Osteoblast (primary cell): ENCODE measurements at regions not wholly inside any gene's neighbourhood (a gene's known extent, or its start where the extent isn't known, plus 50 kb on each side); places are given as distances from the start of the nearest gene placed in this dataset.
A peak's percentile ranks its signal among the peaks of the same experiment; 100 is the strongest.

Experiments
- DNase-seq: peaks from one replicate; pipeline ENCODE4 v3.0.0; 2011; ENCODE audit warnings: low spot score, mixed read lengths; ENCODE audit not compliant: insufficient read length; ENCODE audit errors: missing footprints
- H2AFZ ChIP-seq: 2 replicates; pipeline ENCODE4 v1.6.0; 2011; ENCODE audit warnings: mild to moderate bottlenecking, low read length
- H3K27ac ChIP-seq: 2 replicates; pipeline ENCODE4 v1.5.1; 2011; ENCODE audit warnings: mild to moderate bottlenecking, low read depth, low read length, moderate library complexity
- H3K27me3 ChIP-seq: 2 replicates; pipeline ENCODE4 v1.6.0; 2012; ENCODE audit warnings: mild to moderate bottlenecking, control low read depth, inconsistent platforms, low read length, moderate library complexity; ENCODE audit not compliant: insufficient read depth
- H3K36me3 ChIP-seq: 2 replicates; pipeline ENCODE4 v1.5.1; 2011; ENCODE audit warnings: mild to moderate bottlenecking, low read length, control low read depth, moderate library complexity; ENCODE audit not compliant: insufficient read depth
- H3K4me1 ChIP-seq: 2 replicates; pipeline ENCODE4 v1.5.1; 2011; ENCODE audit warnings: mild to moderate bottlenecking, low read length, control low read depth, moderate library complexity; ENCODE audit not compliant: insufficient read depth
- H3K4me2 ChIP-seq: 2 replicates; pipeline ENCODE4 v1.6.0; 2011; ENCODE audit warnings: mild to moderate bottlenecking, low read length; ENCODE audit not compliant: insufficient read depth
- H3K4me3 ChIP-seq: fragments of 200-600 bp; sonication (generic); 3 replicates; pipeline ENCODE4 v1.5.1; 2012; ENCODE audit warnings: mild to moderate bottlenecking, low read length, inconsistent platforms; ENCODE audit not compliant: insufficient read depth
- H3K79me2 ChIP-seq: 2 replicates; pipeline ENCODE4 v1.6.0; 2012; ENCODE audit warnings: mild to moderate bottlenecking, low read length, control low read depth, inconsistent platforms; ENCODE audit not compliant: insufficient read depth
- H3K9me3 ChIP-seq: 2 replicates; pipeline ENCODE4 v1.5.1; 2011; ENCODE audit warnings: low read depth, low read length, control low read depth
- H4K20me1 ChIP-seq: 2 replicates; pipeline ENCODE4 v1.6.0; 2012; ENCODE audit warnings: mild to moderate bottlenecking, low read length, control low read depth; ENCODE audit not compliant: insufficient read depth
- TF ChIP-seq, protein P1 (sequence below): IDR thresholded peaks from 2 replicates; pipeline ENCODE4 v1.5.1; 2011; ENCODE audit warnings: mild to moderate bottlenecking, low read depth, low read length, moderate library complexity; ENCODE audit errors: extremely low read depth

DNA sequence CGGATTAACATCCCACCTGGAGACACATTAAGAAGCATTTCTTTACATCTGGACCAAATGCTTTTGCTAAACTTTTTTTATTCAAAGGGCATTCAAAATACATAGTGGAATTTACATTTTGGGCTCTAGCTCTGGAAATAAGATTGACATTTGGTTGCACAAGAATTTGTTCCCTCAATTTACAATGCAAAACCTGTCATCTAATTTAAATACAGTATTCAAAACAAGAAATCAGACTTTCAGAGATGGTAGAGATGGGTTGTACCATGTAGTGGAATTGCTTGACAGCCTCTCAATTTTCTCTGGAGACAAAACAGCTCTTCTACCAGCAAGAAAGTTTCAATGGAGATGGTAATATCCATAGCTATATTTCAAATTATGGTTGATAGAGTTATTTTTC is 275.8 kb downstream of the ATP23 start:
- Histone ChIP-seq H3K27ac (no peak overlapping the region), H3K9me3 (no peaks in the 10 kb centered on the region), H3K36me3 (no peaks in the 10 kb centered on the region), H3K79me2 (no peaks in the 10 kb centered on the region), H2AFZ (no peak overlapping the region), H3K27me3 (no peaks in the 10 kb centered on the region), H3K4me2 (no peak overlapping the region), H3K4me3 (no peak overlapping the region), H4K20me1 (no peaks in the 10 kb centered on the region), H3K4me1 (no peaks in the 10 kb centered on the region)
- TF ChIP-seq, protein P1, sequence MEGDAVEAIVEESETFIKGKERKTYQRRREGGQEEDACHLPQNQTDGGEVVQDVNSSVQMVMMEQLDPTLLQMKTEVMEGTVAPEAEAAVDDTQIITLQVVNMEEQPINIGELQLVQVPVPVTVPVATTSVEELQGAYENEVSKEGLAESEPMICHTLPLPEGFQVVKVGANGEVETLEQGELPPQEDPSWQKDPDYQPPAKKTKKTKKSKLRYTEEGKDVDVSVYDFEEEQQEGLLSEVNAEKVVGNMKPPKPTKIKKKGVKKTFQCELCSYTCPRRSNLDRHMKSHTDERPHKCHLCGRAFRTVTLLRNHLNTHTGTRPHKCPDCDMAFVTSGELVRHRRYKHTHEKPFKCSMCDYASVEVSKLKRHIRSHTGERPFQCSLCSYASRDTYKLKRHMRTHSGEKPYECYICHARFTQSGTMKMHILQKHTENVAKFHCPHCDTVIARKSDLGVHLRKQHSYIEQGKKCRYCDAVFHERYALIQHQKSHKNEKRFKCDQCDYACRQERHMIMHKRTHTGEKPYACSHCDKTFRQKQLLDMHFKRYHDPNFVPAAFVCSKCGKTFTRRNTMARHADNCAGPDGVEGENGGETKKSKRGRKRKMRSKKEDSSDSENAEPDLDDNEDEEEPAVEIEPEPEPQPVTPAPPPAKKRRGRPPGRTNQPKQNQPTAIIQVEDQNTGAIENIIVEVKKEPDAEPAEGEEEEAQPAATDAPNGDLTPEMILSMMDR: no peak
- no peak for DNase-seq

- H3K27me3 ChIP-seq: peaks cover 7% of the 10 kb centered on the region
- TF ChIP-seq, protein P1: no peak
- no peaks in the 10 kb centered on the region for H3K36me3 ChIP-seq
- DNase-seq: no peak
- no peak overlapping the region for H3K27ac ChIP-seq
- no peaks in the 10 kb centered on the region for H3K4me1 ChIP-seq
- H3K9me3 ChIP-seq: no peaks in the 10 kb centered on the region
- no peak overlapping the region for H3K4me2 ChIP-seq
- no peak overlapping the region for H3K4me3 ChIP-seq
- H4K20me1 ChIP-seq: no peaks in the 10 kb centered on the region
- no peaks in the 10 kb centered on the region for H3K79me2 ChIP-seq
- H2AFZ ChIP-seq: no peak overlapping the region
These were observed 283.3 kb downstream of the ATP23 start for GRCh38 chr12:58224536-58225105.

DNA sequence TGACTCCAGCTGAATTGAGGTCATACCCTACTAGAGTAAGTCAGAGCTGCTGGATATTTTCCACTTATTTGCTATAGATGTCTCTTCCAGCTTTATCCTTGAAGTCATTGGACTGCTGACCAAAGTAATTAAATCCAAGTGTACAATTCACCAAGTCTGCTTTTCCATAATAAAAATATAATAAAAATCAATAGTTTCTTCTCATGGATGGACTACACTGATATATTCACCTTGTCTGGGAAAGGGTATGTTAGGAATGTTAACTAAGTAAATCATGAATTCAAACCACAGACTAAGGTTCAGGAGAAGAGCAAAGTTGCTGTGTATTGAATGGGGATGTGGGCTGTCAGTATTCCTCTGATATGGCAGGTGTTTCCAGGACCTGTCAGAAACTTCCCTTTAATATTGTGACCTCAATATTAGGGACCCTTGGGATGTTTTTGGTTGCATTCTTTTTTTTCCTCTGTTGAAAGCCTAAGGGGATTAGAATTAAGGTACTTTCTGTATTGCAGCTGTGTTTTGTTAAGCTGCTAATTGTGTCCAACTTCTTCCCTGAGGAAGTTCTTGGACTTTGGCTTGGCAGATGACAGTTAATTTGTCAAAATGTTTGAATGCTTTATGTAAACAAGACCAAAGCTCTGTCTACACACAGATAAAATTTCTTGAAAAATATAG is 284.0 kb downstream of the ATP23 start:
- DNase-seq: peak; percentile 52
- Histone ChIP-seq H3K4me1 (no peaks in the 10 kb centered on the region), H3K4me2 (no peak overlapping the region), H3K4me3 (no peak overlapping the region), H3K27me3 (peaks cover 7% of the 10 kb centered on the region), H2AFZ (no peak overlapping the region), H3K36me3 (no peaks in the 10 kb centered on the region), H3K79me2 (no peaks in the 10 kb centered on the region), H3K9me3 (no peaks in the 10 kb centered on the region), H3K27ac (no peak overlapping the region), H4K20me1 (no peaks in the 10 kb centered on the region)
- TF ChIP-seq, protein P1: no peak

DNA sequence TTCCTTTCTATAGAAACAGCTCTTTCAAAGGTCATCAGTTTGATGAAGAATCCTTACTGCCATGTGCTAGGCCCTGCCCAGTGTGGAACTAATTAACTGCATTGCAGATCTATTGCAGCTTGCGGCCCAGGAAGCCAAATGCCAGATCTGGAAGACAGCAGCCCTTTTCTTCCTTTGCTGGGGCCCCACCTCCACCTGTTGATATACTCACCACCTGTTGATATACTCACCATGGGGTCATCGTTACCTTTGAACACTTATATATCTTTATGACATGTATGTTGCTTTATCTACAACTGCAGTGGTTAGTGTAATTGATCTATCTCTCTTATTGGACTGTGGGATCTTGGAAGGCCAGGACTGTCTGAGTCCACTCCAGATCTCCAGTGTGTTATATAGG is 292.5 kb downstream of the ATP23 start:
- Histone ChIP-seq H3K4me2 (no peak overlapping the region), H3K4me3 (no peak overlapping the region), H3K27ac (no peak overlapping the region), H3K36me3 (no peaks in the 10 kb centered on the region), H4K20me1 (no peaks in the 10 kb centered on the region), H3K4me1 (no peaks in the 10 kb centered on the region), H3K9me3 (no peaks in the 10 kb centered on the region), H3K79me2 (no peaks in the 10 kb centered on the region), H3K27me3 (no peaks in the 10 kb centered on the region), H2AFZ (no peak overlapping the region)
- TF ChIP-seq, protein P1: no peak
- DNase-seq: no peak
